Tibial nerve (tissue), 4 donors: ENCODE measurements at regions not wholly inside any gene's neighbourhood (a gene's known extent, or its start where the extent isn't known, plus 50 kb on each side); places are given as distances from the start of the nearest gene placed in this dataset.

Experiments
- DNase-seq, 2 donors: peaks; one replicate each; pipeline ENCODE4 v3.0.0-alpha.2; 2019; ENCODE audit warnings: low spot score in 2 of 2
- H3K27ac ChIP-seq, 4 donors: fragments of 200-600 bp; sonication (generic) in 3 of 4; one replicate each; pipeline ENCODE4 v1.5.1; 2017 to 2019; ENCODE audit warnings: mild to moderate bottlenecking in 1 of 4
- H3K27me3 ChIP-seq, 2 donors: fragments of 200-600 bp; sonication (generic) in 1 of 2; one replicate each; pipeline versions ENCODE4 v1.5.1 to v1.6.0; 2017 to 2019
- H3K36me3 ChIP-seq, 3 donors: fragments of 200-600 bp; sonication (generic); one replicate each; pipeline ENCODE4 v1.5.1; 2018 to 2019
- H3K4me1 ChIP-seq, 4 donors: fragments of 200-600 bp; sonication (generic) in 3 of 4; one replicate each; pipeline ENCODE4 v1.5.1; 2017 to 2019
- H3K4me3 ChIP-seq, 4 donors: fragments of 200-600 bp; sonication (generic) in 3 of 4; one replicate each; pipeline ENCODE4 v1.5.1; 2017 to 2019; ENCODE audit warnings: mild to moderate bottlenecking in 1 of 4, moderate library complexity in 1 of 4
- H3K9me3 ChIP-seq, 4 donors: fragments of 200-600 bp; sonication (generic) in 3 of 4; one replicate each; pipeline ENCODE4 v1.5.1; 2017 to 2019
- EP300 ChIP-seq, 2 donors: sonication (generic); formaldehyde crosslinking; IDR thresholded peaks; one replicate each; pipeline ENCODE4 v1.6.1; 2017; ENCODE audit warnings: antibody characterized with exemption in 2 of 2, mild to moderate bottlenecking in 1 of 2
- POLR2A ChIP-seq, 2 donors: fragments of 450-650 bp; IDR thresholded peaks; one replicate each; pipeline ENCODE4 v1.6.1; 2017; ENCODE audit warnings: antibody characterized with exemption in 2 of 2, mild to moderate bottlenecking in 2 of 2, moderate library complexity in 2 of 2
- WGBS, 2 donors: methylation state at CpG; one replicate each; pipeline ENCODE4 v1.1.5; 2018; 5-methylcytosine and 5-hydroxymethylcytosine counted together
- TF ChIP-seq, protein P1 (sequence below), 5 experiments: fragments of 200-600 bp in 3 of 5; fragments of 450-650 bp in 2 of 5; sonication (generic) in 3 of 5; IDR thresholded peaks; one replicate each; pipeline ENCODE4 v1.5.1; 2016 to 2019; ENCODE audit warnings: antibody characterized with exemption in 5 of 5, mild to moderate bottlenecking in 3 of 5, moderate library complexity in 2 of 5

DNA sequence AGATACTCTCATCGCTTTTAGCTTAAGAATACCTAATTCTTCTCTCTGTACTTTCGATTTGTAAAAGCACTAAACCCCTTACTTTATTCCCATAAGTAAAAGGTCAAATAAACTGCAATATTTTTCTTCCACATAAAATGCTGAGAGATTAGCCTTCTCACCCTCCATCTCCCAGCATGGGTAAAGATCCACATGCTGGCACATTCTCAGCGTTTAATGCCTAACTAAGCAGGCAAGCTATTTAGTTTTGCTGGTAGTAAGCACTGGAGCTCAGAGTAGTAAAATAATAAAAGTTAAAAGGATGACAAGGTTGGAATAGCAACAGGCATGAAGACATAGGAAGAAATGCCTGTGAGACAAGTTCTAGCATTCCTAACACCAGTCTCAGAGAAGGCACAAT is 65.9 kb upstream of the NEBL start:
- no peak for TF ChIP-seq POLR2A (IDR thresholded peaks at IDR 0.05)
- no peak for TF ChIP-seq EP300 (IDR thresholded peaks at IDR 0.05)
- TF ChIP-seq, protein P1, sequence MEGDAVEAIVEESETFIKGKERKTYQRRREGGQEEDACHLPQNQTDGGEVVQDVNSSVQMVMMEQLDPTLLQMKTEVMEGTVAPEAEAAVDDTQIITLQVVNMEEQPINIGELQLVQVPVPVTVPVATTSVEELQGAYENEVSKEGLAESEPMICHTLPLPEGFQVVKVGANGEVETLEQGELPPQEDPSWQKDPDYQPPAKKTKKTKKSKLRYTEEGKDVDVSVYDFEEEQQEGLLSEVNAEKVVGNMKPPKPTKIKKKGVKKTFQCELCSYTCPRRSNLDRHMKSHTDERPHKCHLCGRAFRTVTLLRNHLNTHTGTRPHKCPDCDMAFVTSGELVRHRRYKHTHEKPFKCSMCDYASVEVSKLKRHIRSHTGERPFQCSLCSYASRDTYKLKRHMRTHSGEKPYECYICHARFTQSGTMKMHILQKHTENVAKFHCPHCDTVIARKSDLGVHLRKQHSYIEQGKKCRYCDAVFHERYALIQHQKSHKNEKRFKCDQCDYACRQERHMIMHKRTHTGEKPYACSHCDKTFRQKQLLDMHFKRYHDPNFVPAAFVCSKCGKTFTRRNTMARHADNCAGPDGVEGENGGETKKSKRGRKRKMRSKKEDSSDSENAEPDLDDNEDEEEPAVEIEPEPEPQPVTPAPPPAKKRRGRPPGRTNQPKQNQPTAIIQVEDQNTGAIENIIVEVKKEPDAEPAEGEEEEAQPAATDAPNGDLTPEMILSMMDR (IDR thresholded peaks at IDR 0.05), result no peak
- Histone ChIP-seq H3K27ac (no peak overlapping the region), H3K4me1 (peaks cover 0 to 4% (median 0%) of the 10 kb centered on the region in 4 donors), H3K27me3 (no peaks in the 10 kb centered on the region), H3K4me3 (no peak overlapping the region), H3K36me3 (no peaks in the 10 kb centered on the region), H3K9me3 (peaks cover 0 to 10% (median 0%) of the 10 kb centered on the region in 4 donors)
- DNase-seq, result no peak
- WGBS, 2 donors, result 44 to 51% methylated on average over 3 of the region's 3 CpGs

DNA sequence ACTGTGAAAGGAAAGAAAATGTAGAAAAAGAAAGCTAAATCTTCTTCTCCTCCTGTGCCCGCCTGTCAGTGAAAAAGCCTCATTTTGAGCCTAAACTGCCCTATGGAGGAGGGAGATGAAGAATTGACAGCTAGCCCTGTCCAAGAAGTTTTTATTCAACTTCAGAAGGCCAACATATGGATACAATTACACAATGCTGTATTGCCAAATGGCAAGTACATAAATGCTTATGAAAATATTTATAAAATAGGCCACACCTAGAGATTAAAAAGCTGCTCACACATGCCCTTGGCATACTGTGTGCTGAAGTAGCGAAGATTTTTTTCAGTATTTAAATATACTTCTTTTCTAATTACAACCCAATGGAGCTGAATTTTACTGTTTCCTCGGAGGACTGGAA is 65.1 kb upstream of the NEBL start:
- no peak overlapping the region for H3K4me3 ChIP-seq
- H3K36me3 ChIP-seq, result no peaks in the 10 kb centered on the region
- no peak overlapping the region for H3K27ac ChIP-seq
- TF ChIP-seq POLR2A (IDR thresholded peaks at IDR 0.05) (no peak), EP300 (IDR thresholded peaks at IDR 0.05) (no peak)
- TF ChIP-seq, protein P1 (IDR thresholded peaks at IDR 0.05), result no peak
- H3K9me3 ChIP-seq, result peaks cover 0 to 10% (median 0%) of the 10 kb centered on the region in 4 donors
- no peaks in the 10 kb centered on the region for H3K27me3 ChIP-seq
- 72 to 74% methylated on average over 3 of the region's 3 CpGs for WGBS, 2 donors
- peaks cover 0 to 4% (median 0%) of the 10 kb centered on the region in 4 donors for H3K4me1 ChIP-seq
- no peak for DNase-seq

- Histone ChIP-seq H3K4me1 (peaks cover 0 to 10% (median 0%) of the 10 kb centered on the region in 4 donors), H3K9me3 (no peaks in the 10 kb centered on the region), H3K27ac (no peak overlapping the region), H3K27me3 (no peaks in the 10 kb centered on the region), H3K4me3 (no peak overlapping the region), H3K36me3 (peaks cover 0 to 9% (median 0%) of the 10 kb centered on the region in 3 donors)
- TF ChIP-seq POLR2A (IDR thresholded peaks at IDR 0.05) (no peak), EP300 (IDR thresholded peaks at IDR 0.05) (no peak)
- WGBS, 2 donors, result 91 to 94% methylated on average over 1 of the region's 1 CpG
- no peak for DNase-seq
Measured at GRCh38 chr10:20959242-20959641, 62.1 kb upstream of the NEBL start.

DNA sequence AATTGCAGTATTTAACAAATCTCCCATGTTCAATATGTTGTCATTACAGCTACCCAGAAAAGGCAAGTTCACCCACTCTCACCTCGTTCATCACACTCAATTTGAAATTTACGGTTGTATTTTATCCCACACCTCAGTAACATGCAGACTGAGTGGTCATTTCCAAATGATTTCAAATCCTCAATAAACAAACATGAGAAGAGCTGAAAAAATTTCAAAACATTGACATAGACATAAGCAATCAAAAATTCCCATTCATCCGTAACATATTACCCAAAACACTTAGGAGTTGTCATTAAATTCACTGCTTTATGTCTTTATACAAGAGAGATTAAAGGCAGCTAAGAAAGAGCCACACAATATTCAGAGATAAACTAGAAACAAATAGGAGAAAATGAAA is 61.7 kb upstream of the NEBL start:
- DNase-seq, result no peak
- H3K4me1 ChIP-seq, result peaks cover 0 to 10% (median 0%) of the 10 kb centered on the region in 4 donors
- H3K9me3 ChIP-seq, result no peaks in the 10 kb centered on the region
- WGBS, 2 donors, result 86 to 88% methylated on average over 3 of the region's 3 CpGs
- TF ChIP-seq EP300 (IDR thresholded peaks at IDR 0.05) (no peak), POLR2A (IDR thresholded peaks at IDR 0.05) (no peak)
- TF ChIP-seq, protein P1 (IDR thresholded peaks at IDR 0.05), result no peak
- no peak overlapping the region for H3K27ac ChIP-seq
- no peaks in the 10 kb centered on the region for H3K27me3 ChIP-seq
- peaks cover 0 to 9% (median 0%) of the 10 kb centered on the region in 3 donors for H3K36me3 ChIP-seq
- H3K4me3 ChIP-seq, result no peak overlapping the region

DNA sequence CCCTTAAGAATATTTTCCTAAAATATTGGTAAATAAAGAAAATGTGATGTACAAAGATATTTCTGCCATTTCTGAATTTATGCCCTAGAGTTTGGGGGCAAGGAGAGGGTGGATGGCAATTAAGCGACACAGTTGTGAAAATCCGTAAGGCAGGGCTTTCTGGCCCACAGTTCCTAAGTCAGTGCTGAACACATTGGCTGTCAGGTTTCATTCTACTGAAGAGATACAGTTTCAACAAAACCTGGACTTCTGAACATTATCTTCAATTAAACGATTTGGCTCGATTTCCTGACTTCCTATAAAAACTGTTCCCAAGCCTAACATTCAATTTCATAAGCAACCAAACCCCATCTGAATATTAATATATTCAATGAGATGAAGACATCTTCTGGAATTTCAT is 61.1 kb upstream of the NEBL start:
- no peak overlapping the region for H3K27ac ChIP-seq
- peaks cover 0 to 9% (median 0%) of the 10 kb centered on the region in 3 donors for H3K36me3 ChIP-seq
- no peaks in the 10 kb centered on the region for H3K9me3 ChIP-seq
- 84 to 90% methylated on average over 4 of the region's 4 CpGs for WGBS, 2 donors
- no peak overlapping the region for H3K4me3 ChIP-seq
- peaks cover 0 to 10% (median 0%) of the 10 kb centered on the region in 4 donors for H3K4me1 ChIP-seq
- no peaks in the 10 kb centered on the region for H3K27me3 ChIP-seq
- TF ChIP-seq POLR2A (IDR thresholded peaks at IDR 0.05), result no peak
- TF ChIP-seq, protein P1 (IDR thresholded peaks at IDR 0.05), result no peak
- no peak for TF ChIP-seq EP300 (IDR thresholded peaks at IDR 0.05)
- no peak for DNase-seq

GRCh38 chr10:20957744-20958143 is 60.6 kb upstream of the NEBL start:
- WGBS, 2 donors, result 47 to 74% methylated on average over 2 of the region's 2 CpGs
- H3K27me3 ChIP-seq, result no peaks in the 10 kb centered on the region
- DNase-seq, result no peak
- no peak overlapping the region for H3K4me3 ChIP-seq
- TF ChIP-seq POLR2A (IDR thresholded peaks at IDR 0.05), result no peak
- TF ChIP-seq EP300 (IDR thresholded peaks at IDR 0.05), result no peak
- TF ChIP-seq, protein P1 (IDR thresholded peaks at IDR 0.05), result no peak
- H3K4me1 ChIP-seq, result peaks cover 0 to 10% (median 0%) of the 10 kb centered on the region in 4 donors
- H3K36me3 ChIP-seq, result peaks cover 0 to 9% (median 0%) of the 10 kb centered on the region in 3 donors
- no peak overlapping the region for H3K27ac ChIP-seq
- H3K9me3 ChIP-seq, result no peaks in the 10 kb centered on the region
